H1 (cell line): ENCODE measurements at regions not wholly inside any gene's neighbourhood (a gene's known extent, or its start where the extent isn't known, plus 50 kb on each side); places are given as distances from the start of the nearest gene placed in this dataset.

ENCODE experiments used
- CTCF ChIA-PET: fragments of 300-600 bp; sonication (Branson Sonifier 250); formaldehyde crosslinking; loops from one replicate; lab custom pipeline; 2021; ENCODE audit not compliant: partially characterized antibody; lab: Charles Lee
- POLR2A ChIA-PET: fragments of 300-600 bp; sonication (Branson Sonifier 250); formaldehyde crosslinking; loops from one replicate; lab custom pipeline; 2021; ENCODE audit warnings: inconsistent platforms; ENCODE audit not compliant: partially characterized antibody; lab: Charles Lee
- DNase-seq, 2 experiments: peaks; one replicate each; pipeline versions ENCODE4 v3.0.0 to v3.0.0-alpha.2; 2010 to 2022; ENCODE audit warnings: low spot score in 2 of 2, low read depth in 1 of 2, mixed read lengths in 1 of 2
- FAIRE-seq: peaks from 2 replicates; lab custom pipeline; 2011; peaks lifted over from hg19 to GRCh38; lab: Jason Lieb, UNC
- H2AFZ ChIP-seq: 2 replicates; pipeline ENCODE4 v1.8.1; 2012; ENCODE audit warnings: low read length, inconsistent platforms
- H2AK5ac ChIP-seq: 2 replicates; pipeline ENCODE4 v1.6.1; 2013; ENCODE audit warnings: low read depth, low read length
- H2BK120ac ChIP-seq: replicated peaks from 2 replicates; pipeline ENCODE3; 2013; ENCODE audit warnings: low read depth, low read length, inconsistent platforms
- H2BK12ac ChIP-seq: 2 replicates; pipeline ENCODE4 v1.6.1; 2013; ENCODE audit warnings: low read depth, low read length
- H2BK15ac ChIP-seq: 2 replicates; pipeline ENCODE4 v1.6.1; 2013; ENCODE audit warnings: low read length
- H2BK20ac ChIP-seq: 2 replicates; pipeline ENCODE4 v1.6.1; 2013; ENCODE audit warnings: low read length
- H2BK5ac ChIP-seq: 2 replicates; pipeline ENCODE4 v1.6.1; 2013; ENCODE audit warnings: low read depth, low read length
- H3K14ac ChIP-seq: 2 replicates; pipeline ENCODE4 v1.6.1; 2013; ENCODE audit warnings: inconsistent platforms; ENCODE audit not compliant: insufficient read length
- H3K18ac ChIP-seq: 2 replicates; pipeline ENCODE4 v1.6.1; 2013; ENCODE audit warnings: low read length; ENCODE audit errors: extremely low read depth
- H3K23ac ChIP-seq: 2 replicates; pipeline ENCODE4 v1.6.1; 2013; ENCODE audit warnings: inconsistent platforms; ENCODE audit not compliant: insufficient read length
- H3K23me2 ChIP-seq: 2 replicates; pipeline ENCODE4 v1.6.1; 2013; ENCODE audit warnings: low read depth, low read length
- H3K27ac ChIP-seq: 2 replicates; pipeline ENCODE4 v1.6.1; 2011; ENCODE audit warnings: low read depth, low read length, inconsistent platforms
- H3K27me3 ChIP-seq, 4 experiments: replicated peaks in 1 of 4; 1 replicate in 1 of 4; 2 replicates in 3 of 4; pipeline versions ENCODE4 v1.6.1 to v1.8.1; 2011 to 2013; ENCODE audit warnings: low read length in 3 of 4, mild to moderate bottlenecking in 3 of 4, inconsistent platforms in 2 of 4, mixed read lengths in 2 of 4, moderate library complexity in 1 of 4; ENCODE audit not compliant: control insufficient read depth in 3 of 4, insufficient read depth in 3 of 4; ENCODE audit errors: extremely low read depth in 1 of 4
- H3K36me3 ChIP-seq, 4 experiments: 2 replicates each; pipeline versions ENCODE4 v1.6.1 to v1.8.1; 2011 to 2013; ENCODE audit warnings: mild to moderate bottlenecking in 4 of 4, low read length in 3 of 4, moderate library complexity in 2 of 4, control low read depth in 1 of 4, inconsistent platforms in 1 of 4; ENCODE audit not compliant: insufficient read depth in 4 of 4, control insufficient read depth in 2 of 4
- H3K4ac ChIP-seq: replicated peaks from 2 replicates; pipeline ENCODE3; 2013; ENCODE audit warnings: low read length, low read depth, mixed read lengths, inconsistent platforms; ENCODE audit not compliant: insufficient read length
- H3K4me1 ChIP-seq, 4 experiments: replicated peaks in 1 of 4; 1 replicate in 1 of 4; 2 replicates in 3 of 4; pipeline versions ENCODE4 v1.6.1 to v1.8.1; 2011 to 2013; ENCODE audit warnings: low read length in 3 of 4, inconsistent platforms in 2 of 4, mixed read lengths in 1 of 4; ENCODE audit not compliant: insufficient read depth in 4 of 4, control insufficient read depth in 3 of 4
- H3K4me2 ChIP-seq, 2 experiments: 2 replicates each; pipeline versions ENCODE4 v1.6.1 to v1.8.1; 2011 to 2013; ENCODE audit warnings: low read depth in 2 of 2, low read length in 2 of 2, control low read depth in 1 of 2, inconsistent platforms in 1 of 2, mild to moderate bottlenecking in 1 of 2; ENCODE audit not compliant: insufficient read depth in 1 of 2
- H3K4me3 ChIP-seq, 4 experiments: fragments of 200-600, 300-600 bp in 1 of 4; sonication (generic), shearing (Covaris generic), sonication (Bioruptor Twin) in 1 of 4; 2 replicates each; pipeline versions ENCODE4 v1.5.1 to v1.8.1; 2011 to 2016; ENCODE audit warnings: low read length in 4 of 4, low read depth in 3 of 4, control low read depth in 2 of 4, inconsistent platforms in 2 of 4, mild to moderate bottlenecking in 2 of 4, mixed read lengths in 1 of 4, moderate library complexity in 1 of 4; ENCODE audit not compliant: insufficient read depth in 2 of 4; ENCODE audit errors: extremely low read depth in 1 of 4
- H3K56ac ChIP-seq: replicated peaks from 2 replicates; pipeline ENCODE3; 2013; ENCODE audit warnings: low read depth, mild to moderate bottlenecking, mixed read lengths, low read length, inconsistent platforms; ENCODE audit not compliant: insufficient read length
- H3K79me1 ChIP-seq: 2 replicates; pipeline ENCODE4 v1.6.1; 2013; ENCODE audit warnings: low read depth, low read length, control low read depth
- H3K79me2 ChIP-seq, 2 experiments: 2 replicates each; pipeline versions ENCODE4 v1.6.1 to v1.8.1; 2012 to 2013; ENCODE audit warnings: low read length in 2 of 2, mild to moderate bottlenecking in 2 of 2, inconsistent platforms in 1 of 2; ENCODE audit not compliant: insufficient read depth in 2 of 2, control insufficient read depth in 1 of 2
- H3K9ac ChIP-seq, 4 experiments: replicated peaks in 1 of 4; 1 replicate in 1 of 4; 2 replicates in 3 of 4; pipeline versions ENCODE4 v1.6.1 to v1.8.1; 2011 to 2013; ENCODE audit warnings: low read depth in 3 of 4, low read length in 3 of 4, control low read depth in 2 of 4, mild to moderate bottlenecking in 2 of 4, moderate library complexity in 2 of 4, inconsistent platforms in 1 of 4; ENCODE audit errors: extremely low read depth in 1 of 4
- H3K9me3 ChIP-seq, 2 experiments: 2 replicates each; pipeline versions ENCODE4 v1.6.1 to v1.8.1; 2012 to 2013; ENCODE audit warnings: mild to moderate bottlenecking in 2 of 2, moderate library complexity in 2 of 2, control low read depth in 1 of 2, inconsistent platforms in 1 of 2, low read depth in 1 of 2, low read length in 1 of 2, mixed read lengths in 1 of 2; ENCODE audit not compliant: insufficient read depth in 2 of 2
- H4K20me1 ChIP-seq, 2 experiments: replicated peaks in 1 of 2; 2 replicates each; pipeline versions ENCODE3 to v1.8.1; 2011 to 2013; ENCODE audit warnings: inconsistent platforms in 2 of 2, low read length in 2 of 2, mild to moderate bottlenecking in 1 of 2; ENCODE audit not compliant: insufficient read depth in 2 of 2, control insufficient read depth in 1 of 2
- H4K5ac ChIP-seq: 2 replicates; pipeline ENCODE4 v1.6.1; 2013; ENCODE audit warnings: low read length, low read depth, mixed read lengths, inconsistent platforms; ENCODE audit not compliant: insufficient read length
- H4K8ac ChIP-seq: 2 replicates; pipeline ENCODE4 v1.8.0; 2013; ENCODE audit warnings: mild to moderate bottlenecking, moderate library complexity, low read length, inconsistent platforms; ENCODE audit not compliant: insufficient read depth; ENCODE audit errors: extremely low read depth
- H4K91ac ChIP-seq: replicated peaks from 2 replicates; pipeline ENCODE3; 2013; ENCODE audit warnings: low read length, mixed read lengths, inconsistent platforms; ENCODE audit not compliant: insufficient read length
- BACH1 ChIP-seq: IDR thresholded peaks from 2 replicates; pipeline ENCODE4 v1.6.1; 2012; ENCODE audit warnings: low read length, improper control_type of control experiment
- EGR1 ChIP-seq: IDR thresholded peaks from 2 replicates; pipeline ENCODE4 v1.6.1; 2011; ENCODE audit warnings: low read depth, low read length, borderline replicate concordance
- HDAC2 ChIP-seq, 2 experiments: fragments of 300-600 bp in 1 of 2; sonication (generic) in 1 of 2; IDR thresholded peaks; 2 replicates each; pipeline ENCODE4 v1.6.1; 2011 to 2012; ENCODE audit warnings: low read depth in 2 of 2, low read length in 2 of 2, mild to moderate bottlenecking in 2 of 2, moderate library complexity in 2 of 2, borderline replicate concordance in 1 of 2, inconsistent platforms in 1 of 2
- KDM5A ChIP-seq: fragments of 200-600 bp; IDR thresholded peaks from 2 replicates; pipeline ENCODE4 v1.7.1; 2012; ENCODE audit warnings: mild to moderate bottlenecking, low read length, inconsistent platforms, mixed read lengths
- NRF1 ChIP-seq: IDR thresholded peaks from 2 replicates; pipeline ENCODE4 v1.6.1; 2011; ENCODE audit warnings: mild to moderate bottlenecking, low read depth, low read length, improper control_type of control experiment
- POLR2A ChIP-seq, 2 experiments: IDR thresholded peaks; 1 replicate in 1 of 2; 2 replicates in 1 of 2; pipeline ENCODE4 v1.6.1; 2011; ENCODE audit warnings: low read depth in 2 of 2, low read length in 2 of 2, mild to moderate bottlenecking in 2 of 2; ENCODE audit errors: control extremely low read depth in 1 of 2
- RBBP5 ChIP-seq: IDR thresholded peaks from 2 replicates; pipeline ENCODE4 v1.7.1; 2012; ENCODE audit warnings: low read depth, mild to moderate bottlenecking, inconsistent platforms, low read length, moderate library complexity, borderline replicate concordance
- SP1 ChIP-seq: IDR thresholded peaks from 2 replicates; pipeline ENCODE4 v1.6.1; 2011; ENCODE audit warnings: low read depth, low read length
- WGBS, 2 experiments: shearing (Covaris generic) in 1 of 2; methylation state at CpG; one replicate each; pipeline versions ENCODE4 v1.1.6 to v1.1.7; 2013 to 2015; ENCODE audit warnings: low lambda C conversion rate in 2 of 2, mixed read lengths in 2 of 2, inconsistent platforms in 1 of 2, low coverage in 1 of 2, missing lambda C conversion rate in 1 of 2; ENCODE audit not compliant: insufficient replicate concordance in 2 of 2, insufficient coverage in 1 of 2, insufficient read length in 1 of 2; ENCODE audit errors: extremely low coverage in 1 of 2, missing lambda C conversion rate in 1 of 2; 5-methylcytosine and 5-hydroxymethylcytosine counted together

DNA sequence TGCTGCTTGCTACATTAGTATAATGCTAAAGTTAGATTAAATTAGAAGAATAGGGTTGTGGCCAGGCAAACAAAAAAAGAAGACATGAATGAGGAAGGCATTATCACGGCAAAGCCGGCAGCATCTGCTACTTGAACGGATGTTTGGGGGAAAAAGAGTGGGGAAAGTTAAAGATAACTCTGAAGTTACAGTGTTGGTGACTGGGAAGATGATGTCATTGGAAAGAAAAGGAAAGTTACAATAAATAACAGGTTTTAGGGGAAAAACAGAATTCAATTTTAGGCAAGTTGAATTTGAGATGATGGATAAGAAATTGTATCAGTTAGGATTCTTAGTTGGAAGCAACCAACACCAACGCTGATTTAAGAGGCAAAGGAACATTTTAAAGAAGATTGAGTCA lies 74.2 kb upstream of the NRN1 start:
- no peaks in the 10 kb centered on the region for H3K36me3 ChIP-seq
- no peaks in the 10 kb centered on the region for H3K27me3 ChIP-seq
- no peak overlapping the region for H3K27ac ChIP-seq
- H3K4ac ChIP-seq, result no peak overlapping the region
- H2BK5ac ChIP-seq, result no peak overlapping the region
- H4K20me1 ChIP-seq, result no peaks in the 10 kb centered on the region
- no peak overlapping the region for H4K8ac ChIP-seq
- no peak overlapping the region for H3K4me3 ChIP-seq
- POLR2A ChIA-PET, result no interaction called here
- no peak overlapping the region for H2AFZ ChIP-seq
- H3K79me2 ChIP-seq, result no peaks in the 10 kb centered on the region
- no peak overlapping the region for H3K14ac ChIP-seq
- CTCF ChIA-PET, result no interaction called here
- no peak overlapping the region for H2BK20ac ChIP-seq
- TF ChIP-seq BACH1 (no peak), EGR1 (no peak), SP1 (no peak), KDM5A (no peak), RBBP5 (no peak), HDAC2 (IDR thresholded peaks at IDR 0.05; ENCODE audit: borderline replicate concordance in 1 of 2, low read depth in 2 of 2, low read length in 2 of 2) (no peak), NRF1 (no peak), POLR2A (IDR thresholded peaks at IDR 0.05; ENCODE audit: control extremely low read depth in 1 of 2, low read depth in 2 of 2, low read length in 2 of 2) (no peak)
- H2BK120ac ChIP-seq, result no peak overlapping the region
- no peak overlapping the region for H2AK5ac ChIP-seq
- no peak overlapping the region for H3K18ac ChIP-seq
- no peak overlapping the region for H3K9ac ChIP-seq
- no peaks in the 10 kb centered on the region; a peak in 2 of 4 replicates for H3K9me3 ChIP-seq
- no peak overlapping the region for H4K91ac ChIP-seq
- no peaks in the 10 kb centered on the region for H3K79me1 ChIP-seq
- no peak overlapping the region for H3K23ac ChIP-seq
- no peak overlapping the region for H2BK15ac ChIP-seq
- no peak for FAIRE-seq
- 89% methylated on average over 4 of the region's 4 CpGs; no CpG with 5 or more reads in 1 of the 2 experiments for whole genome bisulfite sequencing, 2 experiments
- no peak overlapping the region for H3K56ac ChIP-seq
- no peak for DNase-seq
- H3K23me2 ChIP-seq, result no peaks in the 10 kb centered on the region; the same call in 1 of the 2 replicates
- no peaks in the 10 kb centered on the region for H3K4me1 ChIP-seq
- no peak overlapping the region for H4K5ac ChIP-seq
- no peak overlapping the region for H2BK12ac ChIP-seq
- no peak overlapping the region for H3K4me2 ChIP-seq
